K562 (cell line): ENCODE measurements at regions not wholly inside any gene's neighbourhood (a gene's known extent, or its start where the extent isn't known, plus 50 kb on each side); places are given as distances from the start of the nearest gene placed in this dataset.

Experiments used
- ATAC-seq: fragments of 200-7000 bp; cut with Tn5 transposase; 3 replicates; pipeline ENCODE4 v1.9.1; 2020; ENCODE audit warnings: moderate library complexity
- BruUV-seq: library from RNA; stranded (reverse); fragments of 400-500 nt; replicated peaks from 2 replicates; lab custom pipeline; 2021; lab: Mats Ljungman, UMichigan
- CTCF ChIA-PET: fragments of 300-600 bp; formaldehyde crosslinking; extraction: SDS; loops from one replicate; lab custom pipeline; 2021; ENCODE audit warnings: low intra/inter-chr PET ratio; lab: Yijun Ruan, JAX
- POLR2A ChIA-PET: fragments of 300-600, 350-650 bp; sonication (Branson Sonifier 250); formaldehyde crosslinking; extraction: SDS; loops from one replicate; lab custom pipeline; 2021; ENCODE audit warnings: antibody characterized with exemption, inconsistent platforms; lab: Yijun Ruan, JAX
- DNase-seq, 4 experiments: peaks; one replicate each; pipeline versions ENCODE4 v3.0.0 to v3.0.0-alpha.2; 2011 to 2018; ENCODE audit warnings: low spot score in 3 of 4, mixed read lengths in 3 of 4; ENCODE audit errors: extremely low read depth in 1 of 4
- FAIRE-seq: peaks from 2 replicates; lab custom pipeline; 2011; peaks lifted over from hg19 to GRCh38; lab: Jason Lieb, UNC
- H2AFZ ChIP-seq: 2 replicates; pipeline ENCODE4 v1.6.0; 2011; ENCODE audit warnings: low read depth, low read length, control low read depth, inconsistent platforms
- H3K27ac ChIP-seq: fragments of 200-600 bp; 3 replicates; pipeline ENCODE4 v1.8.0; 2011; ENCODE audit warnings: low read depth, mild to moderate bottlenecking, control low read depth, inconsistent platforms, low read length, moderate library complexity, mixed read lengths; ENCODE audit errors: extremely low read depth
- H3K27me3 ChIP-seq, 2 experiments: fragments of 300-600 bp in 1 of 2; 2 replicates in 1 of 2; 3 replicates in 1 of 2; pipeline versions ENCODE4 v1.6.0 to v1.8.0; 2011; ENCODE audit warnings: inconsistent platforms in 2 of 2, low read length in 2 of 2, mild to moderate bottlenecking in 1 of 2, mixed read lengths in 1 of 2, moderate library complexity in 1 of 2; ENCODE audit not compliant: control insufficient read depth in 2 of 2, insufficient read depth in 2 of 2
- H3K36me3 ChIP-seq: fragments of 300-600 bp; 3 replicates; pipeline ENCODE4 v1.8.0; 2011; ENCODE audit warnings: mild to moderate bottlenecking, low read length, inconsistent platforms; ENCODE audit not compliant: control insufficient read depth, insufficient read depth
- H3K4me1 ChIP-seq, 2 experiments: fragments of 200-600 bp in 1 of 2; replicated peaks in 1 of 2; 2 replicates in 1 of 2; 3 replicates in 1 of 2; pipeline versions ENCODE4 v1.5.1 to v1.8.0; 2011; ENCODE audit warnings: inconsistent platforms in 2 of 2, low read length in 2 of 2, mild to moderate bottlenecking in 1 of 2, mixed read lengths in 1 of 2, moderate library complexity in 1 of 2; ENCODE audit not compliant: control insufficient read depth in 2 of 2, insufficient read depth in 2 of 2
- H3K4me2 ChIP-seq: 2 replicates; pipeline ENCODE4 v1.6.1; 2011; ENCODE audit warnings: low read length, control low read depth, inconsistent platforms, mixed read lengths; ENCODE audit not compliant: insufficient read depth
- H3K4me3 ChIP-seq: fragments of 200-600 bp; sonication (generic), shearing (Covaris generic); 2 replicates; pipeline ENCODE4 v1.5.1; 2016; ENCODE audit warnings: control low read depth, inconsistent platforms
- H3K79me2 ChIP-seq: fragments of 200-600 bp; 3 replicates; pipeline ENCODE4 v1.8.0; 2011; ENCODE audit warnings: low read length, inconsistent platforms; ENCODE audit not compliant: control insufficient read depth, insufficient read depth
- H3K9ac ChIP-seq, 2 experiments: 2 replicates each; pipeline versions ENCODE4 v1.6.0 to v1.6.1; 2011; ENCODE audit warnings: low read depth in 2 of 2, low read length in 2 of 2, control low read depth in 1 of 2, inconsistent platforms in 1 of 2, mild to moderate bottlenecking in 1 of 2, mixed read lengths in 1 of 2; ENCODE audit not compliant: insufficient read depth in 1 of 2
- H3K9me1 ChIP-seq: one replicate; pipeline ENCODE4 v1.6.0; 2011; ENCODE audit warnings: inconsistent platforms, mild to moderate bottlenecking, low read length, moderate library complexity; ENCODE audit not compliant: control insufficient read depth, insufficient read depth
- H3K9me3 ChIP-seq: replicated peaks from 2 replicates; pipeline ENCODE4 v1.5.1; 2011; ENCODE audit warnings: low read depth, low read length, inconsistent platforms; ENCODE audit not compliant: control insufficient read depth, insufficient read depth
- H4K20me1 ChIP-seq: replicated peaks from 2 replicates; pipeline ENCODE4 v1.6.1; 2011; ENCODE audit warnings: low read length, inconsistent platforms, mixed read lengths; ENCODE audit not compliant: control insufficient read depth, insufficient read depth
- CREM ChIP-seq: IDR thresholded peaks from 2 replicates; pipeline ENCODE4 v1.6.1; 2014; ENCODE audit warnings: antibody characterized with exemption, low read depth
- GATAD2B ChIP-seq: fragments of 450-650 bp; IDR thresholded peaks from 2 replicates; pipeline ENCODE4 v1.6.1; 2017; ENCODE audit warnings: mild to moderate bottlenecking, borderline replicate concordance
- MCM5 ChIP-seq: fragments of 450-650 bp; IDR thresholded peaks from 2 replicates; pipeline ENCODE4 v1.6.1; 2016; ENCODE audit warnings: low read depth
- MECOM ChIP-seq: fragments of 250-450 bp; sonication (Bioruptor Pico); IDR thresholded peaks from 2 replicates; pipeline ENCODE4 v1.8.0; 2022; ENCODE audit warnings: inconsistent platforms
- MTA1 ChIP-seq: fragments of 450-650 bp; IDR thresholded peaks from 2 replicates; pipeline ENCODE4 v1.6.1; 2017; ENCODE audit warnings: borderline replicate concordance
- NONO ChIP-seq, 2 experiments: fragments of 200-400 bp in 1 of 2; fragments of 450-650 bp in 1 of 2; formaldehyde crosslinking in 1 of 2; IDR thresholded peaks; 2 replicates each; pipeline ENCODE4 v1.6.1; 2017; ENCODE audit warnings: low read depth in 2 of 2, mild to moderate bottlenecking in 2 of 2, moderate library complexity in 2 of 2, low read length in 1 of 2
- NR3C1 ChIP-seq: sonication (generic); formaldehyde crosslinking; IDR thresholded peaks from 2 replicates; pipeline ENCODE4 v1.8.1; 2022; ENCODE audit warnings: missing genetic modification reagents
- RBFOX2 ChIP-seq: fragments of 200-400 bp; formaldehyde crosslinking; IDR thresholded peaks from 2 replicates; pipeline ENCODE4 v1.6.1; 2017; ENCODE audit warnings: low read depth, mild to moderate bottlenecking, low read length, moderate library complexity
- RHOXF2B ChIP-seq: fragments of 250-450 bp; sonication (Bioruptor Pico); conservative IDR thresholded peaks from 2 replicates; pipeline ENCODE4 v1.5.1; 2021
- WGBS: fragments of 100-300 bp; shearing (Covaris generic); methylation state at CpG from one replicate; pipeline ENCODE4 v1.1.6; 2016; ENCODE audit warnings: low coverage, mixed read lengths; ENCODE audit not compliant: insufficient coverage; ENCODE audit errors: missing lambda C conversion rate; 5-methylcytosine and 5-hydroxymethylcytosine counted together
- in situ Hi-C: fragments of 300-500 bp; cut with MboI; formaldehyde crosslinking; loops from 4 replicates; pipeline ENCODE4 v1.15.0; 2018; ENCODE audit warnings: inconsistent platforms, mixed read lengths
- intact Hi-C: fragments of 100-400 bp; cut with micrococcal nuclease; formaldehyde crosslinking; loops from 2 replicates; pipeline ENCODE4 v1.14.2; 2022
- TF ChIP-seq, protein P1 (sequence below): fragments of 250-450 bp; sonication (Bioruptor Pico); IDR thresholded peaks from 2 replicates; pipeline ENCODE4 v1.5.0; 2020; ENCODE audit warnings: mild to moderate bottlenecking

DNA sequence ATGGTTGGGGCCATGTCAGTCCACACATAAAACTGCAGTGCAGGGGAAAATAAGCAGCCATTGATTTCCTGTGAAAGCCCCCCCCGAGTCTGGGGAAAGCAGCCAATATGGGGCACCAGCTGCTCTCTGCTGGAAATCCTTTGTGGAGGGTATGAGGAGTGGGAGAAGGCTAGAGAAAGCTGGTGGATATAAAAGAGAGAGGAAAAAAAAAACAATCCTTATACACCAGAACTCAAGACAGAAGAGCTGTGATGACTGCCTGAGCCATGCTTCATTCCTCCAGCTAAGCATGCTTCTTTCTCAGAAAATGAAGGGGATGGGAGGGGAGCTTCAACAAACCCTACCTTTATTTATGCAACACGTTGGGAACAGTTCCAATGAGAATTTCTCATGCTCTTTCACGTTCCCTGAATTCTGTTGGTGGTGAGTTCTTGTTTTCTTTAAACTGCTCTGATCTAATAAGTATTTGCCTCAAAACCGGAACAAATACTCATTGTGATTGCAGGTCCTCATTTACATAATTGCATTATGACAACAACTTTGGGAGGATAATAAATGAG lies 688.0 kb upstream of the SEMA6A start:
- no peak overlapping the region for H3K27ac ChIP-seq
- H3K79me2 ChIP-seq: no peaks in the 10 kb centered on the region
- no peaks in the 10 kb centered on the region for H3K9me3 ChIP-seq
- in situ Hi-C loops (no loop called here), intact Hi-C loops (no loop called here)
- H3K36me3 ChIP-seq: no peaks in the 10 kb centered on the region
- 0% methylated on average over 4 of the region's 4 CpGs for WGBS
- no peak overlapping the region for H2AFZ ChIP-seq
- TF ChIP-seq GATAD2B (no peak), MECOM (CRISPR knock-in tag) (no peak), MCM5 (no peak), RHOXF2B (no peak), RBFOX2 (no peak), NONO (IDR thresholded peaks at IDR 0.05; ENCODE audit: low read depth in 2 of 2, low read length in 1 of 2) (no peak), NR3C1 (no peak), CREM (no peak), MTA1 (no peak)
- TF ChIP-seq, protein P1, sequence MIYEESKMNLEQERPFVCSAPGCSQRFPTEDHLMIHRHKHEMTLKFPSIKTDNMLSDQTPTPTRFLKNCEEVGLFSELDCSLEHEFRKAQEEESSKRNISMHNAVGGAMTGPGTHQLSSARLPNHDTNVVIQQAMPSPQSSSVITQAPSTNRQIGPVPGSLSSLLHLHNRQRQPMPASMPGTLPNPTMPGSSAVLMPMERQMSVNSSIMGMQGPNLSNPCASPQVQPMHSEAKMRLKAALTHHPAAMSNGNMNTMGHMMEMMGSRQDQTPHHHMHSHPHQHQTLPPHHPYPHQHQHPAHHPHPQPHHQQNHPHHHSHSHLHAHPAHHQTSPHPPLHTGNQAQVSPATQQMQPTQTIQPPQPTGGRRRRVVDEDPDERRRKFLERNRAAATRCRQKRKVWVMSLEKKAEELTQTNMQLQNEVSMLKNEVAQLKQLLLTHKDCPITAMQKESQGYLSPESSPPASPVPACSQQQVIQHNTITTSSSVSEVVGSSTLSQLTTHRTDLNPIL (CRISPR knock-in tag): no peak
- no peaks in the 10 kb centered on the region for H3K4me1 ChIP-seq
- no peak for ATAC-seq
- no peaks in the 10 kb centered on the region for H4K20me1 ChIP-seq
- POLR2A ChIA-PET: no interaction called here
- BruUV-seq: no TSS peak
- no peaks in the 10 kb centered on the region for H3K9me1 ChIP-seq
- DNase-seq: no peak
- CTCF ChIA-PET: no interaction called here
- no peak overlapping the region for H3K9ac ChIP-seq
- no peaks in the 10 kb centered on the region for H3K27me3 ChIP-seq
- no peak overlapping the region for H3K4me2 ChIP-seq
- no peak overlapping the region for H3K4me3 ChIP-seq
- no peak for FAIRE-seq
